ENCODE measurements at regions not wholly inside any gene's neighbourhood (a gene's known extent, or its start where the extent isn't known, plus 50 kb on each side); places are given as distances from the start of the nearest gene placed in this dataset.

- DNase-seq (ENCODE audit: low read depth in 2 of 2), result no peak
Measured at GRCh38 chr5:2206293-2207108, 323.8 kb upstream of the IRX4 start.

- DNase-seq (ENCODE audit: low read depth in 2 of 2), result no peak
Measured at GRCh38 chr5:2205596-2206226, 323.0 kb upstream of the IRX4 start.

DNA sequence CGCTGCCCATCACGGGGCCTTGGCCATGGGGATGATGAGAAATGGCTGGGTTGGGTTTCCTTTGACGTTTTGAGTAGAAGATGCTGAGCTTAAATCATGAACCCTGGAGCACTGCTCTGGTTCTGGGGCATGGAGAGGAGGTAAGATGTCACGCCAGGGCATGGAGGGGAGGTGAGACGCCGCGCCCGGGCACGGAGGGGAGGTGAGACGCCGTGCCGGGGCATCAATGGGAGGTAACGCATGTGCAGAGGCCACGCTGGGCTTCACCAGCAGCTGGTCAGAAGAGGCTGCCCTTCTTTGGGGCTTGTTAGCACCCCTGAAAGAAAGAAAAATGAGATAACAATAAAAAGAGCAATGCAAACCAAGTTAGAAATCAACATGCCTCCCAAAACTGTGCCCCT is 322.5 kb upstream of the IRX4 start:
- DNase-seq (ENCODE audit: low read depth in 2 of 2), result no peak

DNA sequence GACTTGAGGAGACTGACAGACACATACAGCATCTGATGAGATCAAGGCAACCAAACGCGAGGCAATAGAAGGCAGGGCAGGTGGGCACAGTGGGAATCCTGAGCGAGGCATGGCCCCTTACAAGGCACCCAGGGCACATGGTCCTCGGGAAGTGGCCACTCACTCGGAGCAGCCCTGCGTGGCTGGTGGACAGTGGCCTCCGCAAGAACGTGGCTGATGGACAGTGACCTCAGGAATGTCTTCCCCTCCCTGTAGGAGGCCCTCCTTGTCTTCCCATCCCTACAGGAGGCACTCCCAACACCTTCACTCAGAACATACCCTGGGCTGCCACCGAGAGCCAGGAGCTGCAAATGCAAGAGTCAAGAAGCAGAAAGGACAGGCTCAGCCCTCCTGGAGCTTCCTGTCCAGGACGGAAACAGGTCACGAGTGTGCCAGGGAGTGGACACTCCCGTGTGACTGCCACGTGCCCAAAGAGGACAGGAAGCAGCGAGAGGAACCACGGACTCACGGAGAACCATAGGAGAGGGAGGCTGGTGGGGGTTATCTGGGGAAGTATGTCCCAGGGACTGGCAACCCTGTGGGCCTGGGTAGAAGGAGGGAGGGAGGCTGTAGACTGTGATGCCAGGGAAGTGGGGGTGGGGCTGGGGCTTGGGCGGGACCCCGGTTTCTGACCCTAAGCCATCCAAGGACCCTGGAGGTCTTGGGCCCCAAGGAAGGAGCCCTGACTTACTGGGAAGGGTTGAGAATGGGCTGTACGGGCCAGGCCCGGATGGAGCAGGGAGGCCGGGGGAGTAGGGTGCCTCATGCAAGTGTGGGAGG is 321.9 kb upstream of the IRX4 start:
- DNase-seq (ENCODE audit: low read depth in 2 of 2), result no peak

- DNase-seq (ENCODE audit: low read depth in 2 of 2), result no peak
Measured at GRCh38 chr5:2203774-2204173, 321.0 kb upstream of the IRX4 start.

DNA sequence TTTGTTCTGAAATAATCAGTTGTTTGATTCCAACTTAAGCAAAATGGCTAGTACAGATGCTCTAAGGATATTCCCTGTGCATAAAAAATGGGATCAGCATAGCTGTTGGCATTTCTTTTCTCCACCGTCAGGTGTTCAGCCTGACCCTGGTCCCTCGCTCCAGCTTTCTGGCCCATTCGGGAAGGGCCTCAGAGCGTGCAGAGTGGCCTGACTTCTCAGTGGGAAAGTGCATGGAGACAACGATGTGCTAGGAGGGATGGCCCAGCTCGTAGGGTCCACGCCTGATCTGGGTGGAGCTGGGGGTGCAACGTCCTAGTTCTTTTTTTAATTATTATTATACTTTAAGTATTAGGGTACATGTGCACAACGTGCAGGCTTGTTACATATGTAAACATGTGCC is 319.1 kb upstream of the IRX4 start:
- no peak for DNase-seq (ENCODE audit: low read depth in 2 of 2)

DNA sequence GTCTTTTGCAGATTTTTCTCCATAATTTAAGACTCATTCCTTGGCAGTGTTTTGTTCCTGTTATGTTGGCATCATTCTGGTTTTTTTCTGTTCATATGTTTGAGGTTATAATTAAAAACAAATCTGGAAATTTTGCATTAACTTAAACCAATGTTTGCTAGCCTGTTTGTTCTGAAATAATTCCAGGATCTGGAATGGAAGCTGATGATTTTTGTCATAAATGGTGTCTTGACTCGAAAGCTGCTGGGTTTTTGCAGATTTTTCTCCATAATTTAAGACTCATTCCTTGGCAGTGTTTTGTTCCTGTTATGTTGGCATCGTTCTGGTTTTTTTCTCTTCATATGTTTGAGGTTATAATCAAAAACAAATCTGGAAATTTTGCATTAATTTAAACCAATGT is 318.7 kb upstream of the IRX4 start:
- no peak for DNase-seq (ENCODE audit: low read depth in 2 of 2)

GRCh38 chr5:2201011-2201410 is 318.3 kb upstream of the IRX4 start:
- no peak for DNase-seq (ENCODE audit: low read depth in 2 of 2)

DNA sequence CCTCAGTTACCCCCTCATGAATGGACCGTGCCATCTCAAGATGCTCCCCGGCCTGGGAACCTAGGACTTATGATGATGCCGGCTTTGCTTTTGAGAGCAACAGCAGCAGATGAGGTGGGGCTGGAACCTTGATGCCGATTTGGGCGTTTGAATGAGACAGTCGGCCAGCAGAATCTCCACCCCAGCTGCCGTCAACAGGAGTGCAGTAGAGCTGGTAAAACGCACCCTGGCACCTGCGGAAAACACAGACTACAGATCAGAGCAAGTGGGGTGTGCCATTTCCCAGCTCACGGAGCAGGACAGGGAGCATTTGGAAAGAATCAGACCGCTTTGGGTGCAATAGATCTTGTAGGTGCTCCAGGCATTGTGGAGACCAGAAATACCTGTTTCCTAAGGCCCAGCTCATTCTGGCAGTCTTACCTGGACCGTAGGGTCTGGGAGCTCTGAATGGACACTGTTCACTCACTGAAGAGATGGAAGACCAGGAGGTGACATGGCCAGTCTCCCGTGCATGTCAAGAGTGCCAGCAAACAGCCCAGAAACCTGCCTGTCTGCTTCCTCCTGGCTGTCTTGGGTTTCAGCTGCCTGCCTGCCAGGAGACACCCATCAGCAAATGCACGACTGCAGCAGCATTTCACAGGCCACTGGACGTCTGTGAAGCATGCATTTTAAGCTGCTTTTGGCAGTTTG is 317.7 kb upstream of the IRX4 start:
- no peak for DNase-seq (ENCODE audit: low read depth in 2 of 2)

DNA sequence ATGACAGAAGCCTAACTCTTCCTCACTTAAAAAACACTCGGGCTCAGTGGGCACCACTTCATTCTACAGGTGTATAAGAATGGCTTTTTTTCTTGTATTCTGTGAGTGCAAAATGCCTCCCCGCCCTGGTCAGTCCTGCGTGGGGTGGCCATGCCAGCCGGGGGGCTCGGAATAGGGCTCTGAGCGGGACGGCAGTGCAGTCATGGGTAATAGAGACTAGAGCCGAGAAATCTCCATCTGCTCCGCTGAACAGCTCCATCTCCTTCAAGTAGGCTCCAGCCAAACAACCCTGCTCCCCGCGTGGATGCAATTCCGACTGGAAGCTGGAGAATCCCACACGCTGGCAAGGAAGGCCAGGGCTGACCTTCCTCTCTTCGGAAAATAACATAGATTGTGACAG is 317.0 kb upstream of the IRX4 start:
- no peak for DNase-seq (ENCODE audit: low read depth in 2 of 2)

DNA sequence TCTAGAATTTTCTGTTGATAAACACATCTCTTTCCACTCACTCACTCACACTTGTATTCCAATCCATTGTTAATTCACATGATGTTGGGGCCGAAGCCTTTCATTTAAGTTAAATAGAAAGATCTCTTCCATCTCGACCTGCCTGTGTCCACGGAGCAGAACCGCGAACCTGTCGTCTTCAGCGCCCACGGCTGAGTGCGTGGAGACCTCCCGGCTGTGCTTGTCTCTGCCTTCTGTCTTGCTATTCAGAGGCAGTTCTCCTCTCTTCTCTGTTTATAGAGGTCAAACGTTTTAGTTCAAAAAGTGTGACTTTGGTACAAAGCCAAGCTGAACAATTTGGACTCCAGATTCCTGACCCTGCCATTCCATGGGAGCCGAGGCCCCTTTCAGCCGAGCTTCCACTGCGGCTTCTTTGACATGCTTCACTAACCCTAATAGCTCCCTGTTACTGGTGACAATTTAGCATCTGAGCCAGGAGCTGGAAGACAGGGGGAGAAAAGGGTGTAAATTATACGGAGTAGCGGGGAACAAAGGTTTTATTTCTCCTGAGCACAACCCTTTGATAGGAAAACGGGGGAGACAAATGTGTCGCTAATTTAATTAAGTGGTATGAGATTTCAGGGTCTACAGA is 314.4 kb upstream of the IRX4 start:
- DNase-seq (ENCODE audit: low read depth in 2 of 2), result no peak

- no peak for DNase-seq (ENCODE audit: low read depth in 2 of 2)
Measured at GRCh38 chr5:2196416-2196815, 313.7 kb upstream of the IRX4 start.

DNA sequence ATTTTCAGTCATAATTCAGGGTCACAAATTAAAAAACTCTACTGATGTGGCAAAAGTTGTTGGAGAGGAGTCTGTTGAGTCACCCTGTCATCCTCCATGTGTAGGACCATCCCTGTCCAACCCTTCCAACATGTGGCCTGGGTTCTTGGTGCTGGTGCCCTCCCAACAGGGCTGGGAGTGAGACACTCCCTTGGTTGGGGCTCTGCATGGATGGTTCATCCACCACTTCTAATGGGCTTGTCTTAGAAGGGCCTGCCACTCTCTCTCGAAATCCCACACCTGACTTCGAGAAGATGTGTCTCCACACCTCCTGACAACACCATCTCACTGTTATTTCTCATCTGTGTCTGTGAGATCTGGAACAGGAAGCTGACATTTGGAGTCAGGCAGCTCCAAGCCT is 312.2 kb upstream of the IRX4 start:
- no peak for DNase-seq (ENCODE audit: low read depth in 2 of 2)

DNA sequence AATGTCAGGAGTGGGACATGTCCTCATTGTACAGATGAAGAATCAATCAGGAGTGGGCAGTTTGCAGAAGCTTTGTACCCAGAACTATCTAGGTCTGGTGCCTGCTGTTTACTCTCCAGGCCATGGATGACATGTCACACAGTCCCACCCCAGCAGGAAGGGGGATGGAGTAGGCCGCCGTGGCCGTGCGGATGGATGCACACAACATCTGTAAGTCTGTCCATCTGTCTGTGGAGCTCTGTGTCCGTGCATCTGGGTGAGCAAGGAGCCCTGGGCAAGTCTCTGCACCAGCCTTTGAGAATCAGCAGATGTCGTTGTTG is 311.5 kb upstream of the IRX4 start:
- DNase-seq (ENCODE audit: low read depth in 2 of 2), result no peak

GRCh38 chr5:2193542-2194235 is 311.0 kb upstream of the IRX4 start:
- DNase-seq (ENCODE audit: low read depth in 2 of 2), result no peak

DNA sequence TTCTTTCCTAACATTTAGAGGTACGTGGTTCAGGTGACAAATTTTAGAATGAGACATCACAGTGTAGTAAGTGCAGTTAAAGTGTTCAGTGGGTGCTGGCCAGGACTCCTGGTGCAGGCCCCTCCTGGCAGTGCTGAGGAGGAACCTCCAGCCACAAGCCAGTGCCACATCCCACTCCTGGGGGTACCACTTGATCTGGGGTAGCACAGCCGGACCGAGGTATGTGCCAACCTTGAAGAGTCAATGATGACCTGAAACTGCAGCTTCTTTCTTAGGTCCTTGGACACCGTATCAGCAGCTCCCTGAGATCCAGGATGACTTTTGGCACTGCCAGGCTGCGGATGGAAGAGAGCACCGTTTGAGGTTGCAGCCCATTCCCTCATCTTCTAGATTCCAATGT is 310.4 kb upstream of the IRX4 start:
- DNase-seq (ENCODE audit: low read depth in 2 of 2), result no peak

DNA sequence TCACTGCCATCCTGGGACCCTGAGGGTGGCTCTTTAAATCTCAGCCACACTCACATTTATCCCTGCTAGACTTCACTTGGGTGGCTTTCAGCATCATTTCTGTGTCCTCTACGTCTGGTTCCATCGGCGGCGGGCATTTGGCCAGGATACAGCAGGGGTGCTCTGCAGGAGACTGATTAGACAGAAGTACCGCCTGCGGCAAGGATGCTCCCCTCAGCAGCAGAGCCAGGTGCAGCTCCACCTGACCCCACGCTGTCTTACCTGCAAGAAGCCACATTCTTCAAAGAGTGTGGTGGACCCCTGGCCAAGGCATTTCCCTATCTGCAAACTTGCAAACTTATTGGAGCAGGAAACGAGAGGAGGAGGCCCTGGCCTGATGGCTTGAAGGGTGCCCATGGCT is 309.8 kb upstream of the IRX4 start:
- no peak for DNase-seq (ENCODE audit: low read depth in 2 of 2)

DNA sequence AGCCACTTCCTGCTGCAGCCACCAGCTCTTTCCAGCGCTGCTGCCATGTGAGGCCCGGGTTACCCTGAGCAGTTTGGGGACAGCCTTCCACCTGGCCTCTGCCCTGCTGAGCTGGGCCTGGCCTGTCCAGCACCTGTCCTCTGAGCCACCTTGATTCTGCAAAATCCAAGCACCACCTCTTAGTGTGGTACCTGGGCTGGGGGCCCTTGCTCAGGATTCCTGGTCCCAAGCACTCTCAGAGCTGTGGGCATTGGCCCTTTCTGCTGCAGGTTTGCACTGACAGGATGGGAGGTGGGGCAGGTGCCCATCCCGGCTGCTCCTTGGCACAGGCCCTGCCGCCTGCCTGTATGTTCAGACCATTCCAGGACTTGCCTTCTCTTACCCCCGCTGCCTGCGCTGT is 309.2 kb upstream of the IRX4 start:
- no peak for DNase-seq (ENCODE audit: low read depth in 2 of 2)

GRCh38 chr5:2190549-2190948 is 307.8 kb upstream of the IRX4 start:
- DNase-seq (ENCODE audit: low read depth in 2 of 2), result no peak

DNA sequence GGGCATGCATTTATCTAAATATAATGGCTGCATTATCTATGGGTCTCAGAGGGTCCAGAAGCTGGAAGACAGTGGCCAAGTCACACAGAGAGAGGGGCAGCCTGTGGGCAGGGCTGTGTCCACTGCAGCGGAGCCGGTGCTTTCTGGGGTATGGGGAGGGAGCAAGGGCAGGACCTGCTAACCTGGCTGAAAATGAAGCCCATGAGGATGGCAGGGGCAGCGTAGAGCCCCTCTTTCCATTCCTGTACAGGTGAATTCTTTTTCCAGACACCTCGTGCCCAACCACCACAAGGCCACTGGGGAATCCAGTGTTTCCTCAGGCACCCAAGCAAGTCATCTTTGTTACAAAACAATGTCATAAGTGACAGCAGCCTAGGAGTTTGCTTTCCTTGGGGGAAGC is 305.9 kb upstream of the IRX4 start:
- no peak for DNase-seq (ENCODE audit: low read depth in 2 of 2)

- DNase-seq (ENCODE audit: low read depth in 2 of 2), result no peak
Measured at GRCh38 chr5:2188137-2188536, 305.4 kb upstream of the IRX4 start.
